HT-29 (cell line): ENCODE measurements at regions not wholly inside any gene's neighbourhood (a gene's known extent, or its start where the extent isn't known, plus 50 kb on each side); places are given as distances from the start of the nearest gene placed in this dataset.
"Not testable (repeated sequence)": the region's sequence is repeated elsewhere in the genome, so short reads cannot be mapped to it uniquely, and the experiment has no call there.

Experiments
- DNase-seq: peaks from one replicate; pipeline ENCODE4 v3.0.0-alpha.2; 2015; ENCODE audit warnings: low spot score

- no peak for DNase-seq
These were observed 316.2 kb downstream of the COL12A1 start for GRCh38 chr6:74889635-74890034.

- DNase-seq: not testable (repeated sequence)
These were observed 317.1 kb downstream of the COL12A1 start for GRCh38 chr6:74888741-74889140.

- DNase-seq: no peak
These were observed 325.9 kb downstream of the COL12A1 start for GRCh38 chr6:74879976-74880375.

- DNase-seq: no peak
These were observed 326.6 kb downstream of the COL12A1 start for GRCh38 chr6:74879234-74879633.

GRCh38 chr6:74875193-74875592, 330.7 kb downstream of the COL12A1 start:
- DNase-seq: no peak

GRCh38 chr6:74872754-74873476, 332.9 kb downstream of the COL12A1 start:
- DNase-seq: no peak

GRCh38 chr6:74871757-74872156, 334.1 kb downstream of the COL12A1 start:
- peak; percentile 52 for DNase-seq

- DNase-seq: peak; percentile 76
These were observed 335.4 kb downstream of the COL12A1 start for GRCh38 chr6:74870403-74870802.

- no peak for DNase-seq
These were observed 338.6 kb downstream of the COL12A1 start for GRCh38 chr6:74867291-74867690.

GRCh38 chr6:74863968-74864367, 341.9 kb downstream of the COL12A1 start:
- DNase-seq: no peak

GRCh38 chr6:74860456-74860855, 345.4 kb downstream of the COL12A1 start:
- no peak for DNase-seq

- no peak for DNase-seq
These were observed 348.7 kb downstream of the COL12A1 start for GRCh38 chr6:74857157-74857556.

- DNase-seq: no peak
These were observed 351.9 kb downstream of the COL12A1 start for GRCh38 chr6:74853991-74854390.

GRCh38 chr6:74851596-74851995, 354.3 kb downstream of the COL12A1 start:
- no peak for DNase-seq

- no peak for DNase-seq
These were observed 364.9 kb downstream of the COL12A1 start for GRCh38 chr6:74840953-74841352.

- DNase-seq: no peak
These were observed 370.9 kb downstream of the COL12A1 start for GRCh38 chr6:74834967-74835366.

- DNase-seq: no peak
These were observed 379.6 kb downstream of the COL12A1 start for GRCh38 chr6:74826263-74826662.

- DNase-seq: no peak
These were observed 391.4 kb downstream of the COL12A1 start for GRCh38 chr6:74814440-74814839.

GRCh38 chr6:74807674-74808073, 398.2 kb downstream of the COL12A1 start:
- DNase-seq: no peak

- DNase-seq: no peak
These were observed 399.7 kb downstream of the COL12A1 start for GRCh38 chr6:74805916-74806696.

- DNase-seq: no peak
These were observed 407.6 kb downstream of the COL12A1 start for GRCh38 chr6:74798302-74798701.

- DNase-seq: no peak
These were observed 420.6 kb downstream of the COL12A1 start for GRCh38 chr6:74785236-74785635.

GRCh38 chr6:74782346-74782745, 423.5 kb downstream of the COL12A1 start:
- no peak for DNase-seq
